Putamen (tissue), 1 donor: ENCODE measurements at regions not wholly inside any gene's neighbourhood (a gene's known extent, or its start where the extent isn't known, plus 50 kb on each side); places are given as distances from the start of the nearest gene placed in this dataset.
A peak's percentile ranks its signal among the peaks of the same experiment; 100 is the strongest.

ENCODE experiments used
- DNase-seq: peaks from one replicate; pipeline ENCODE4 v3.0.0-alpha.2; 2016; ENCODE audit warnings: low spot score

GRCh38 chr9:118059484-118060278 lies 355.5 kb downstream of the TLR4 start:
- DNase-seq, result peak; percentile 6

GRCh38 chr9:118083161-118083560 lies 379.0 kb downstream of the TLR4 start:
- DNase-seq, result no peak

- DNase-seq, result no peak
Observed at GRCh38 chr9:118088090-118088489, 383.9 kb downstream of the TLR4 start.

- DNase-seq, result no peak
Observed at GRCh38 chr9:118091226-118091625, 387.0 kb downstream of the TLR4 start.

GRCh38 chr9:118091711-118092500 lies 387.7 kb downstream of the TLR4 start:
- peak; percentile 85 for DNase-seq

DNA sequence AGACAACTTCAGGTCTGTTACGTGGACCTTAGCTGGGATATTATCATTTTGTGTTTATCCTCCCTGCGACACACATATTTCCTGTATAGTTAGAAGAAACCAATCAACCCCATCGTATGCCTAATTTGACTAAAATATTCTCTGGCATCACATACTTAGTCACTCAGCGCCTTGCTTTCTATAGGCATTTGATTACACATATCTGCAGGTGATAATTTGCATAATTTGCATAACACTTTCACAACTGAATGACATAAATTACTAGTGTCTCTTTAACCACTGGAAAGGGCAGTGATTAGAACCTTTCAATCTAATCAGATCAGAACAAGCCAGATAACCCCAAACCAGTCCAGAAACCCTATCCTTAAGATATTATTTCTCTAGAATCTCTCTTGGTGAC lies 390.2 kb downstream of the TLR4 start:
- no peak for DNase-seq

DNA sequence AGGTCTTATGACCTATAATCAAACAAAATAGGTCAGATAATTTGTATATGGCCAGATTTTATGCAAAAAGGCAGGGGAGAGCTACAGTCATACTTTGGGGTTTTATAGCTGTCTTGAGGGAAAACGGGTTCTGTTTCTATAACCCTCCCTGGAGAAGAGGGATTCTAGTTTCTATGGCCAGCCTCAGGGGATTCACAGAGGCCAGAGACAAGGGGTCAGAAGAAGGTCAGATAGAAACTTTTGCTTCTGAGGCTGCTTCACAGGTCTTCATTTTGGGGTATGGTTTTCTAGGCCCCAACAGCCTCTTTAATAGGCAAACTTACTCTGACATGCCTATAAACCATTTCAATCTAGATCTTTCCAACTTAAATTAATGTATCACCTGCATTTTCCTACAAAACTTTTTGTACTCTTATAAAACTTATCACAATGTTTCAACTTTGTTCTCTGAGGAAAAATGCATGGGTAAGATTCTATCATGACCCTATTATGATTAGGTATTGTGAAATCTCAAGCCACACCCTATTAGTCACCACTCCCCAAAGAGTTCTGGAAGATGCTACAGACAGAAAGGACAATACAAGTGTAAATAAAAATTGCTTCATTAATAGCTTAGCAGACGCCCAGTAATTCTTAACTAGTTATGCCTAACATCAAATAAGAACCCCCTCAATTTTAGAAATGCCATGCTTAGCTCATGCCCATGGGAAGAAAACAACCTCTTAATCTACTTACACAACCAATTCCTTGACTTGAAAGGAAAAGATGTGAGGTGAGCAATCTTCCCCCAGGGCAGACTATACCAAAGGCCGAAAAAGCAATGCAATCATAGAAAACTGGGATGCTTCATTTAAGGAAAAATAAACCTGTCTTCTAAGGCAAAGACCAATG lies 396.6 kb downstream of the TLR4 start:
- DNase-seq, result no peak

GRCh38 chr9:118104363-118104762 lies 400.2 kb downstream of the TLR4 start:
- no peak for DNase-seq

GRCh38 chr9:118108971-118109370 lies 404.8 kb downstream of the TLR4 start:
- DNase-seq, result no peak

GRCh38 chr9:118109542-118109941 lies 405.3 kb downstream of the TLR4 start:
- no peak for DNase-seq

DNA sequence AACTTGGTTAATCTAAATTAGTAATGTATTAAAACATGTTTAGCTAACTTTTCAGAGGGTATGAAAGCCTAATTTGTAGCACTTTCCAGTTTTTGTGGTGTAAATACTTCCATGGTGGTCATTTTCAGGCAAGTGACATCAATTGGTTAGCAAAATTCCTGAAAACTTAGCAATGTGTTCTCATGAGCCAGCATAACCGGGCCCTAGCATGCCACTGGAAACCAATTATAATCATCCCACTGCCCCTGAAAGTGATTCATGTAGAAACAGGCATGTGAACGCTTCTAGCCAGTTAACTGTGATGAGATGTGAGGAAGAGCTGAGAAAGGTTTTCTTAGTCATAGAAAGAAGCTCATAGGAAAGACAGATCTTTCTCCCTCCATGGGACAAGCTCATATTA lies 417.2 kb downstream of the TLR4 start:
- no peak for DNase-seq

DNA sequence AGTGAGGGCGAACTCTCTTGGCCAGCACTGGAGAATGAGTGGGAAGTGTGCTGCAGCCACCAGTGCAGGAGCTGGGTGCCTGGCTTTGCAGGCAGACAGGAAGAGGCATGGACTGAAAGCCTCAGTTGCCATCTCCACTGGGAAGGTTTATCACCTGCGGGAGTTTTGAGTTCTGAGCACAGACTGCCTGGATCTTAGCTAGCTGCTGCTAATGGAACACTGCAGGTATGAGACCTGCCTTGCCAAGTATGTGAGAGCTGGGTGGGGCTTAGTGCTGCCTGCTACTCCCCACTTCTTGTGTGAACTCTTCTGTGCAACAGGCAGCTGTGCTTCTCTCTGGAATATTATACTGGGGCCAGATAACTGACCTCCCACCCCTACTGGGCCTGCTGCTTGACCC lies 424.1 kb downstream of the TLR4 start:
- no peak for DNase-seq

DNA sequence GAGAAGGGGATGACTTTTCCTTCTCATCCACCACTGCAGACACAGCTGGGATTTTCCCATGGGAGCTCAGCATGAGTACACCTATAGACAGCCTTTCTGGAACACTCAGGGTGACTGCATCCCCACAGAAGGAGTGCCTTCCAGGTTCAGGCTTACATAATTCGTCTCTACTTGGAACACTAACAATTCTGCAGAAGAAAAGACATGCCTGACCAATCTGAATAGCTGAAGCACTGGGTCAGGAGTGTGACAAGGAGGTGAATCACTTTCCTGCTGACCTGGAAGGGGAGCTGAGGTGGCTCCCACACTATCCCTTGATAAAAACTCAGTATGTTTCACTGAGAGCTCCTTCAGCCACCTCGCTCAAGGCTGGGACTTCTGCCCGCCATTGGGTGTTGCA lies 425.3 kb downstream of the TLR4 start:
- no peak for DNase-seq

GRCh38 chr9:118148990-118149389 lies 444.8 kb downstream of the TLR4 start:
- no peak for DNase-seq

DNA sequence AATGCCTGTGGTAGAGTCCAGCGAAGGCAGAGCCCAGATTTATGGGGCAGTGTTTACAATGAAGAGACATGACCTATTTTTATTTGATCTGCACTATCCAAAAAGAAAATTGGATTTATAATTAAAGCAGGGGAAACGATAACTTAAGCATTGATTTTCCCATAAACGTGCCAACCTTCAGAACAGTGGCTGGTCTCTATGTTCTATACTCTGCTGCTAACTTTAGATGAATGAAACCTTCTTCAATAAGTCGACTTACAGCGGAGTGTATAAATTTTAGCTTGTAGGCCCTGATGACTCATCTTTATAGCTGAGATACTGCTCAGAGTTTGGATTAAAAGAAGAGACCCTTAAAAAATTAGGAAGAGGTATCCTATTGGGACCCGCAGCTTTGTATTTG lies 452.6 kb downstream of the TLR4 start:
- no peak for DNase-seq

DNA sequence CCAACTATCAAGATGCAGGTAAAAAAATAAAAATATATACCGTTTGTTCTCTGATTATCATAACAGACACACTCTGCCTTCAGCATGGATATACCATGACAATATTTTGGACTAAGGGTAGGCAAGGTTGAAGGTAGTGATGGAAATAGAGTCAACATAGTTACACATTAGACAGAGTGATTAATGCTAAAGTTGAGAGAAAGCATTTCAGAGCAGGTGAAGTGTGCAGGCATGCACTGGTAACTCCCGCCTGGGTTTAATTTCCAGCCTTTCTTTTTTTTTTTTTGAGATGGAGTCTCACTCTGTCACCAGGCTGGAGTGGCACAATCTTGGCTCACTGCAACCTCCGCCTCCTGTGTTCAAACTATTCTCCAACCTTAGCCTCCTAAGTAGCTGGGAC lies 458.5 kb downstream of the TLR4 start:
- no peak for DNase-seq

GRCh38 chr9:118163751-118164150 lies 459.5 kb downstream of the TLR4 start:
- DNase-seq, result no peak

- no peak for DNase-seq
Observed at GRCh38 chr9:118165451-118165850, 461.2 kb downstream of the TLR4 start.

GRCh38 chr9:118170032-118170955 lies 466.1 kb downstream of the TLR4 start:
- peak; percentile 87 for DNase-seq

GRCh38 chr9:118177241-118177640 lies 473.0 kb downstream of the TLR4 start:
- no peak for DNase-seq

- no peak for DNase-seq
Observed at GRCh38 chr9:118183576-118183975, 479.4 kb downstream of the TLR4 start.
